ENCODE measurements at regions not wholly inside any gene's neighbourhood (a gene's known extent, or its start where the extent isn't known, plus 50 kb on each side); places are given as distances from the start of the nearest gene placed in this dataset.

GRCh38 chr20:50320005-50320900 lies 129.6 kb downstream of the CEBPB start:
- Histone ChIP-seq H3K36me3 (ENCODE audit: control insufficient read depth, insufficient read depth, low read length) (no peaks in the 10 kb centered on the region), H3K79me2 (no peaks in the 10 kb centered on the region), H3K27ac (no peak overlapping the region), H3K4me2 (ENCODE audit: low read length) (no peak overlapping the region), H3K27me3 (ENCODE audit: control insufficient read depth, insufficient read depth, low read length) (no peaks in the 10 kb centered on the region), H3K9ac (no peak overlapping the region), H3K4me1 (no peaks in the 10 kb centered on the region), H3K9me3 (ENCODE audit: control insufficient read depth, low read length) (no peaks in the 10 kb centered on the region), H2AFZ (no peak overlapping the region), H3K4me3 (ENCODE audit: low read depth, low read length) (no peak overlapping the region)
- no peak for TF ChIP-seq CTCF (IDR thresholded peaks at IDR 0.05)

- no peaks in the 10 kb centered on the region for H3K9me3 ChIP-seq (ENCODE audit: control insufficient read depth, low read length)
- no peaks in the 10 kb centered on the region for H3K27me3 ChIP-seq (ENCODE audit: control insufficient read depth, insufficient read depth, low read length)
- H3K4me2 ChIP-seq (ENCODE audit: low read length): no peak overlapping the region
- TF ChIP-seq CTCF (IDR thresholded peaks at IDR 0.05): no peak
- H3K79me2 ChIP-seq: no peaks in the 10 kb centered on the region
- no peak overlapping the region for H3K9ac ChIP-seq
- H3K27ac ChIP-seq: no peak overlapping the region
- no peak overlapping the region for H2AFZ ChIP-seq
- no peaks in the 10 kb centered on the region for H3K36me3 ChIP-seq (ENCODE audit: control insufficient read depth, insufficient read depth, low read length)
- no peak overlapping the region for H3K4me3 ChIP-seq (ENCODE audit: low read depth, low read length)
- H3K4me1 ChIP-seq: no peaks in the 10 kb centered on the region
Measured at GRCh38 chr20:50320901-50321796, 130.5 kb downstream of the CEBPB start.

GRCh38 chr20:50321797-50322480 lies 131.3 kb downstream of the CEBPB start:
- Histone ChIP-seq H3K9ac (no peak overlapping the region), H3K36me3 (ENCODE audit: control insufficient read depth, insufficient read depth, low read length) (no peaks in the 10 kb centered on the region), H3K4me2 (ENCODE audit: low read length) (no peak overlapping the region), H3K79me2 (no peaks in the 10 kb centered on the region), H3K27ac (no peak overlapping the region), H3K9me3 (ENCODE audit: control insufficient read depth, low read length) (no peaks in the 10 kb centered on the region), H2AFZ (no peak overlapping the region), H3K4me3 (ENCODE audit: low read depth, low read length) (no peak overlapping the region), H3K4me1 (no peaks in the 10 kb centered on the region), H3K27me3 (ENCODE audit: control insufficient read depth, insufficient read depth, low read length) (no peaks in the 10 kb centered on the region)
- TF ChIP-seq CTCF (IDR thresholded peaks at IDR 0.05): no peak

DNA sequence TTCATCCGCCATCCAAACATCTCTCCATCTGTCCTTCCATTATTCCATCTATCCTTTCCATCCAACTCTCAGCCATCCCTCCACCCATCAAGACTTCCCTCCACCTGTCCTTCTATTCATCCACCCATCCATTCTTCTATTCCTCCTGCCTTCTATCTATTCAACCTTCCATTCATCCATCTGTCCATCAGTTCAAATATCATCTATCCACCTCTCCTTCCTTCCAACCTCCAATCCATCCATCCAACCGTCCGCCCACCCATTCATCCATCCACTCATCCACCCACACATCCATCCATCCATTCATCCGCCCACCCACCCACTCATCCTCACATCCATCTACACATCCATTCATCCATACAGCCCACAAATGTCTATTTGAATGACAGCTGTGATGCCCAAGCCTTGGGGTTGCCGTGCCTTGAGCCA lies 132.1 kb downstream of the CEBPB start:
- H3K79me2 ChIP-seq: no peaks in the 10 kb centered on the region
- H3K9me3 ChIP-seq (ENCODE audit: control insufficient read depth, low read length): no peaks in the 10 kb centered on the region
- no peak for TF ChIP-seq CTCF (IDR thresholded peaks at IDR 0.05)
- no peak overlapping the region for H3K9ac ChIP-seq
- no peak overlapping the region for H3K4me2 ChIP-seq (ENCODE audit: low read length)
- H3K27me3 ChIP-seq (ENCODE audit: control insufficient read depth, insufficient read depth, low read length): no peaks in the 10 kb centered on the region
- no peak overlapping the region for H2AFZ ChIP-seq
- no peaks in the 10 kb centered on the region for H3K36me3 ChIP-seq (ENCODE audit: control insufficient read depth, insufficient read depth, low read length)
- no peak overlapping the region for H3K4me3 ChIP-seq (ENCODE audit: low read depth, low read length)
- no peak overlapping the region for H3K27ac ChIP-seq
- no peaks in the 10 kb centered on the region for H3K4me1 ChIP-seq

All from parathyroid adenoma (tissue), 2 donors.